ENCODE measurements at regions not wholly inside any gene's neighbourhood (a gene's known extent, or its start where the extent isn't known, plus 50 kb on each side); places are given as distances from the start of the nearest gene placed in this dataset.

DNA sequence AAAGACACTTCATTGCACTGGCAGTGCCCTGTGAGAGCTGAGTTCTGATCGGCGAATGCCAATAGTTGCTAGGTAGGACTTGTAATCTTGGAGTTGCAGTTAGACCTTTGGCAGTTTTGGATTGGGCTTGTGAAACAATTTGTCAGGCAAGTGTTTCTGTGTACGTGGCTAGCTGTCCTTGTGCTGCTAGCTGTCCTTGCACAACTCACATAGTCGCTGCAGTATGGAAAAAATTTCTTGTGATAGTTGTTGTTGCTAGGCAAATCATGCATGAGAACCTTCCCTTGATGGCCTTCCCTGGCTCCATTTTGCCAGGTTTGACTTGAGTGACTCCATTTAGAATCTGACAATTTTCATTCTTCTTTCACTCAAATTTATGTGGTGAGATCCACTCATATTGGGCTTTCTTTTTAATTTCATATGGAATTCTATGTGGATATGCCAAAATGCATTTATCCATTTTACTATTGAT lies 140.7 kb downstream of the APIP start:
- Mint-ChIP-seq H3K36me3 (no peaks in the 10 kb centered on the region), H3K27me3 (ENCODE audit: low read depth in 2 of 2) (peaks cover 8 to 50% of the 10 kb centered on the region in 2 donors), H3K9me3 (no peaks in the 10 kb centered on the region), H3K4me3 (no peak overlapping the region), H3K27ac (no peak overlapping the region), H3K4me1 (no peaks in the 10 kb centered on the region)
- H3K27me3 ChIP-seq (ENCODE audit: control insufficient read depth, insufficient read depth, low read length) = peaks cover 3% of the 10 kb centered on the region
- no peak overlapping the region for H3K4me3 ChIP-seq (ENCODE audit: low read length)
- no peak for ATAC-seq
- H3K27ac ChIP-seq (ENCODE audit: low read length) = no peak overlapping the region
- H3K9me3 ChIP-seq (ENCODE audit: control insufficient read depth, insufficient read depth, low read length) = no peaks in the 10 kb centered on the region
- no peak for DNase-seq
- intact Hi-C loops (cut with micrococcal nuclease) = no loop called here
- TF ChIP-seq, protein P1, sequence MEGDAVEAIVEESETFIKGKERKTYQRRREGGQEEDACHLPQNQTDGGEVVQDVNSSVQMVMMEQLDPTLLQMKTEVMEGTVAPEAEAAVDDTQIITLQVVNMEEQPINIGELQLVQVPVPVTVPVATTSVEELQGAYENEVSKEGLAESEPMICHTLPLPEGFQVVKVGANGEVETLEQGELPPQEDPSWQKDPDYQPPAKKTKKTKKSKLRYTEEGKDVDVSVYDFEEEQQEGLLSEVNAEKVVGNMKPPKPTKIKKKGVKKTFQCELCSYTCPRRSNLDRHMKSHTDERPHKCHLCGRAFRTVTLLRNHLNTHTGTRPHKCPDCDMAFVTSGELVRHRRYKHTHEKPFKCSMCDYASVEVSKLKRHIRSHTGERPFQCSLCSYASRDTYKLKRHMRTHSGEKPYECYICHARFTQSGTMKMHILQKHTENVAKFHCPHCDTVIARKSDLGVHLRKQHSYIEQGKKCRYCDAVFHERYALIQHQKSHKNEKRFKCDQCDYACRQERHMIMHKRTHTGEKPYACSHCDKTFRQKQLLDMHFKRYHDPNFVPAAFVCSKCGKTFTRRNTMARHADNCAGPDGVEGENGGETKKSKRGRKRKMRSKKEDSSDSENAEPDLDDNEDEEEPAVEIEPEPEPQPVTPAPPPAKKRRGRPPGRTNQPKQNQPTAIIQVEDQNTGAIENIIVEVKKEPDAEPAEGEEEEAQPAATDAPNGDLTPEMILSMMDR (IDR thresholded peaks at IDR 0.05) = no peak
- no peaks in the 10 kb centered on the region for H3K4me1 ChIP-seq (ENCODE audit: control insufficient read depth, insufficient read depth, low read length)
- 96% methylated on average over 4 of the region's 4 CpGs for WGBS (ENCODE audit: insufficient coverage)
- no peaks in the 10 kb centered on the region for H3K36me3 ChIP-seq (ENCODE audit: control insufficient read depth, insufficient read depth, low read length)

DNA sequence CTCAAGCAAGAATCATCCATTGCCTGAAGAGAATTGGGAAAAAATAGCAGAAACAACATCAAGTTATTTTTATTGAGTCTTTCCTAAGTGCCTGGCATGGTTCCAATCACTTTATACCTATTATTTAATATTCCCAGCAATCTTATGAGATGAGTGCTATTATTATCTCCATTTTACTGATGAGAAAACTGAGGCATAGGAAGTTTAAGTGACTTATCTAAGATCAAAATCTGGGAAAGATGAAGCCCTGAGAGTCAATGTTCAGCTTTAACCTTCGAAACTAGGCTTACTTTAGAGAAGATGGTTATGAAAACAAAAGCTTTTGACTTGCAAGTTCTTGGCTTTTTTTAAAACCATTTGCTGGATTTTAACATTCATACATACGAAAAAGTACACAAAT lies 141.6 kb downstream of the APIP start:
- H3K27ac Mint-ChIP-seq = no peak overlapping the region
- no peaks in the 10 kb centered on the region for H3K4me1 Mint-ChIP-seq
- Histone ChIP-seq H3K36me3 (ENCODE audit: control insufficient read depth, insufficient read depth, low read length) (no peaks in the 10 kb centered on the region), H3K9me3 (ENCODE audit: control insufficient read depth, insufficient read depth, low read length) (no peaks in the 10 kb centered on the region), H3K27me3 (ENCODE audit: control insufficient read depth, insufficient read depth, low read length) (peaks cover 8% of the 10 kb centered on the region), H3K27ac (ENCODE audit: low read length) (no peak overlapping the region), H3K4me3 (ENCODE audit: low read length) (no peak overlapping the region), H3K4me1 (ENCODE audit: control insufficient read depth, insufficient read depth, low read length) (no peaks in the 10 kb centered on the region)
- H3K9me3 Mint-ChIP-seq = no peaks in the 10 kb centered on the region
- no peak overlapping the region for H3K4me3 Mint-ChIP-seq
- TF ChIP-seq, protein P1 (IDR thresholded peaks at IDR 0.05) = no peak
- ATAC-seq (no peak), DNase-seq (no peak)
- intact Hi-C loops (cut with micrococcal nuclease) = no loop called here
- H3K27me3 Mint-ChIP-seq (ENCODE audit: low read depth in 2 of 2) = peaks cover 8 to 41% of the 10 kb centered on the region in 2 donors
- H3K36me3 Mint-ChIP-seq = no peaks in the 10 kb centered on the region
- 81% methylated on average over 2 of the region's 2 CpGs for WGBS (ENCODE audit: insufficient coverage)

- H3K4me1 Mint-ChIP-seq = no peaks in the 10 kb centered on the region
- Histone ChIP-seq H3K4me3 (ENCODE audit: low read length) (no peak overlapping the region), H3K27me3 (ENCODE audit: control insufficient read depth, insufficient read depth, low read length) (peaks cover 11% of the 10 kb centered on the region), H3K36me3 (ENCODE audit: control insufficient read depth, insufficient read depth, low read length) (no peaks in the 10 kb centered on the region), H3K9me3 (ENCODE audit: control insufficient read depth, insufficient read depth, low read length) (no peaks in the 10 kb centered on the region), H3K27ac (ENCODE audit: low read length) (no peak overlapping the region), H3K4me1 (ENCODE audit: control insufficient read depth, insufficient read depth, low read length) (no peaks in the 10 kb centered on the region)
- ATAC-seq (no peak), DNase-seq (no peak)
- no peak overlapping the region for H3K27ac Mint-ChIP-seq
- TF ChIP-seq, protein P1 (IDR thresholded peaks at IDR 0.05) = no peak
- H3K36me3 Mint-ChIP-seq = no peaks in the 10 kb centered on the region
- H3K4me3 Mint-ChIP-seq = no peak overlapping the region
- H3K9me3 Mint-ChIP-seq = no peaks in the 10 kb centered on the region
- intact Hi-C loops (cut with micrococcal nuclease) = no loop called here
- H3K27me3 Mint-ChIP-seq (ENCODE audit: low read depth in 2 of 2) = peaks cover 5 to 33% of the 10 kb centered on the region in 2 donors
- 38% methylated on average over 1 of the region's 1 CpG for WGBS (ENCODE audit: insufficient coverage)
These were observed 142.4 kb downstream of the APIP start for GRCh38 chr11:34773826-34774225.

- ATAC-seq = no peak
- Mint-ChIP-seq H3K4me3 (no peak overlapping the region), H3K9me3 (no peaks in the 10 kb centered on the region), H3K4me1 (no peaks in the 10 kb centered on the region), H3K27ac (no peak overlapping the region), H3K36me3 (no peaks in the 10 kb centered on the region), H3K27me3 (ENCODE audit: low read depth in 2 of 2) (peaks cover 10 to 31% of the 10 kb centered on the region in 2 donors)
- WGBS (ENCODE audit: insufficient coverage) = 92% methylated on average over 1 of the region's 1 CpG
- Histone ChIP-seq H3K27me3 (ENCODE audit: control insufficient read depth, insufficient read depth, low read length) (peaks cover 11% of the 10 kb centered on the region), H3K4me3 (ENCODE audit: low read length) (no peak overlapping the region), H3K27ac (ENCODE audit: low read length) (no peak overlapping the region), H3K4me1 (ENCODE audit: control insufficient read depth, insufficient read depth, low read length) (no peaks in the 10 kb centered on the region), H3K36me3 (ENCODE audit: control insufficient read depth, insufficient read depth, low read length) (no peaks in the 10 kb centered on the region), H3K9me3 (ENCODE audit: control insufficient read depth, insufficient read depth, low read length) (no peaks in the 10 kb centered on the region)
- intact Hi-C loops (cut with micrococcal nuclease) = no loop called here
- no peak for DNase-seq
- TF ChIP-seq, protein P1 (IDR thresholded peaks at IDR 0.05) = no peak
These were observed 143.0 kb downstream of the APIP start for GRCh38 chr11:34773211-34773610.

Data from natural killer cell (primary cell).